MCF 10A (cell line): ENCODE measurements at regions not wholly inside any gene's neighbourhood (a gene's known extent, or its start where the extent isn't known, plus 50 kb on each side); places are given as distances from the start of the nearest gene placed in this dataset.

Experiments used
- BruUV-seq: library from RNA; stranded (reverse); fragments of 400-500 nt; replicated peaks from 2 replicates; lab custom pipeline; 2021; lab: Mats Ljungman, UMichigan
- CTCF ChIA-PET: fragments of 300-600 bp; sonication (Branson Sonifier 250); formaldehyde crosslinking; extraction: SDS; loops from one replicate; lab custom pipeline; 2021; ENCODE audit warnings: antibody characterized with exemption, inconsistent platforms; lab: Yijun Ruan, JAX
- POLR2A ChIA-PET: fragments of 300-600, 350-650 bp; sonication (Branson Sonifier 250); formaldehyde crosslinking; extraction: SDS; loops from one replicate; lab custom pipeline; 2020; ENCODE audit warnings: antibody characterized with exemption, inconsistent platforms; lab: Yijun Ruan, JAX
- DNase-seq: peaks from one replicate; pipeline ENCODE4 v3.0.0-alpha.2; 2018; ENCODE audit not compliant: unreplicated experiment
- H3K27ac Mint-ChIP-seq: one replicate; pipeline ENCODE4 v1.8.0; 2022; ENCODE audit warnings: mild to moderate bottlenecking, low read depth, mixed read lengths; ENCODE audit not compliant: unreplicated experiment
- H3K27me3 Mint-ChIP-seq: one replicate; pipeline ENCODE4 v1.8.0; 2022; ENCODE audit warnings: mixed read lengths; ENCODE audit not compliant: insufficient read depth, unreplicated experiment
- H3K36me3 Mint-ChIP-seq: one replicate; pipeline ENCODE4 v1.8.0; 2022; ENCODE audit warnings: mild to moderate bottlenecking, moderate library complexity, mixed read lengths; ENCODE audit not compliant: insufficient read depth, unreplicated experiment
- H3K4me1 Mint-ChIP-seq: one replicate; pipeline ENCODE4 v1.8.0; 2022; ENCODE audit warnings: mixed read lengths; ENCODE audit not compliant: insufficient read depth, unreplicated experiment
- H3K4me3 Mint-ChIP-seq: one replicate; pipeline ENCODE4 v1.8.0; 2022; ENCODE audit warnings: mild to moderate bottlenecking, moderate library complexity, mixed read lengths; ENCODE audit not compliant: unreplicated experiment
- H3K9me3 Mint-ChIP-seq: one replicate; pipeline ENCODE4 v1.8.0; 2022; ENCODE audit warnings: mixed read lengths; ENCODE audit not compliant: unreplicated experiment
- CTCF ChIP-seq: fragments of 200-600 bp; IDR thresholded peaks from one replicate; pipeline ENCODE4 v1.8.0; 2022; ENCODE audit warnings: antibody characterized with exemption, mild to moderate bottlenecking; ENCODE audit not compliant: unreplicated experiment
- intact Hi-C: fragments of 100-400 bp; cut with micrococcal nuclease; formaldehyde crosslinking; loops from 2 replicates; pipeline ENCODE4 v1.14.1; 2022

GRCh38 chr3:40855871-40856270, 331.1 kb downstream of the ZNF621 start:
- no peak for DNase-seq
- ChIA-PET CTCF (interaction anchor here (0.6 kb wide), 1 partner anchor 77 kb away, joined by 3 read pairs; no protein-coding TSS in a partner anchor), POLR2A (no interaction called here)
- H3K4me1 Mint-ChIP-seq = peaks cover 17% of the 10 kb centered on the region
- no peaks in the 10 kb centered on the region for H3K27me3 Mint-ChIP-seq
- H3K4me3 Mint-ChIP-seq = no peak overlapping the region
- no peaks in the 10 kb centered on the region for H3K36me3 Mint-ChIP-seq
- H3K27ac Mint-ChIP-seq = no peak overlapping the region
- no peaks in the 10 kb centered on the region for H3K9me3 Mint-ChIP-seq
- TF ChIP-seq CTCF = no peak
- intact Hi-C loops = no loop called here
- BruUV-seq = no TSS peak

- TF ChIP-seq CTCF = no peak
- Mint-ChIP-seq H3K4me3 (peak overlapping the region; percentile 24), H3K4me1 (peaks cover 17% of the 10 kb centered on the region), H3K27ac (peak overlapping the region; percentile 3), H3K27me3 (no peaks in the 10 kb centered on the region), H3K9me3 (no peaks in the 10 kb centered on the region), H3K36me3 (no peaks in the 10 kb centered on the region)
- CTCF ChIA-PET = interaction anchor here (0.5 kb wide), 1 partner anchor 147 kb away, joined by 4 read pairs; no protein-coding TSS in a partner anchor
- intact Hi-C loops = no loop called here
- no TSS peak for BruUV-seq
- peak; percentile 50 for DNase-seq
- POLR2A ChIA-PET = no interaction called here
Observed at GRCh38 chr3:40858364-40859115, 333.8 kb downstream of the ZNF621 start.

- BruUV-seq = no TSS peak
- no peak overlapping the region for H3K4me3 Mint-ChIP-seq
Observed at GRCh38 chr3:40862946-40863345, 336.4 kb upstream of the CTNNB1 start.

More at GRCh38 chr3:40862946-40863345, 336.4 kb upstream of the CTNNB1 start:
- H3K4me1 Mint-ChIP-seq = peaks cover 20% of the 10 kb centered on the region
- no peak for TF ChIP-seq CTCF
- H3K36me3 Mint-ChIP-seq = peaks cover 7% of the 10 kb centered on the region
- H3K27me3 Mint-ChIP-seq = no peaks in the 10 kb centered on the region
- POLR2A ChIA-PET = interaction anchor here (0.6 kb wide), 2 partner anchors 82 to 196 kb away, joined by 3 to 4 read pairs; no protein-coding TSS in a partner anchor
- intact Hi-C loops = no loop called here
- DNase-seq = no peak
- H3K9me3 Mint-ChIP-seq = no peaks in the 10 kb centered on the region
- no peak overlapping the region for H3K27ac Mint-ChIP-seq
- CTCF ChIA-PET = interaction anchor here (0.8 kb wide), 1 partner anchor 145 kb away, joined by 3 read pairs; no protein-coding TSS in a partner anchor
